ENCODE measurements at regions not wholly inside any gene's neighbourhood (a gene's known extent, or its start where the extent isn't known, plus 50 kb on each side); places are given as distances from the start of the nearest gene placed in this dataset.
"Not testable (repeated sequence)": the region's sequence is repeated elsewhere in the genome, so short reads cannot be mapped to it uniquely, and the experiment has no call there.

DNA sequence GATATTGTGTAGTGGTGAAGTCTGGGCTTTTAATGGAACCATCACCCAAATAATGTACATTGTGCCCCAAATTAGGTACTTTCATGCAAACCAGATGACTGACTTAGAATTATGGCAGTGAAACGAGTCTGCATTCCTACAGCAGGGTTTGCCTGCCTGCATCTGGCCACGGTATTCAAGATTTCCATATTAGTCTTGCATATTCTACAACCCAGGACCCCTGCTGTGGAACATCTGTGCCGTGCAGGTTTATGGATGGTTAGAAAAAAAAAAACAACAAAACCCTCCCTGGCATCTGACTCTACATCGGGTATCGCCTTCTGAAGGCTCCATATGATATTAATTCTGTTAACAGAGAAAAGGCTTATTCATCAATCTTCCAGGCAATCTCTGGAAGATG, 394.8 kb downstream of the DCDC2C start:
- Mint-ChIP-seq H3K27ac (ENCODE audit: low read depth, unreplicated experiment) (no peak overlapping the region), H3K27me3 (ENCODE audit: insufficient read depth, unreplicated experiment) (no peaks in the 10 kb centered on the region), H3K4me3 (ENCODE audit: unreplicated experiment) (no peak overlapping the region), H3K9me3 (ENCODE audit: unreplicated experiment) (no peaks in the 10 kb centered on the region), H3K36me3 (ENCODE audit: insufficient read depth, unreplicated experiment) (peaks cover 4% of the 10 kb centered on the region), H3K4me1 (ENCODE audit: insufficient read depth, unreplicated experiment) (no peaks in the 10 kb centered on the region)
- ChIA-PET CTCF (interaction anchor here (0.6 kb wide), 1 partner anchor 20 kb away, joined by 3 read pairs; no protein-coding TSS in a partner anchor), POLR2A (interaction anchor here (0.7 kb wide), 1 partner anchor 106 kb away, joined by 3 read pairs; no protein-coding TSS in a partner anchor)
- TF ChIP-seq, protein P1, sequence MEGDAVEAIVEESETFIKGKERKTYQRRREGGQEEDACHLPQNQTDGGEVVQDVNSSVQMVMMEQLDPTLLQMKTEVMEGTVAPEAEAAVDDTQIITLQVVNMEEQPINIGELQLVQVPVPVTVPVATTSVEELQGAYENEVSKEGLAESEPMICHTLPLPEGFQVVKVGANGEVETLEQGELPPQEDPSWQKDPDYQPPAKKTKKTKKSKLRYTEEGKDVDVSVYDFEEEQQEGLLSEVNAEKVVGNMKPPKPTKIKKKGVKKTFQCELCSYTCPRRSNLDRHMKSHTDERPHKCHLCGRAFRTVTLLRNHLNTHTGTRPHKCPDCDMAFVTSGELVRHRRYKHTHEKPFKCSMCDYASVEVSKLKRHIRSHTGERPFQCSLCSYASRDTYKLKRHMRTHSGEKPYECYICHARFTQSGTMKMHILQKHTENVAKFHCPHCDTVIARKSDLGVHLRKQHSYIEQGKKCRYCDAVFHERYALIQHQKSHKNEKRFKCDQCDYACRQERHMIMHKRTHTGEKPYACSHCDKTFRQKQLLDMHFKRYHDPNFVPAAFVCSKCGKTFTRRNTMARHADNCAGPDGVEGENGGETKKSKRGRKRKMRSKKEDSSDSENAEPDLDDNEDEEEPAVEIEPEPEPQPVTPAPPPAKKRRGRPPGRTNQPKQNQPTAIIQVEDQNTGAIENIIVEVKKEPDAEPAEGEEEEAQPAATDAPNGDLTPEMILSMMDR (IDR thresholded peaks at IDR 0.05; ENCODE audit: unreplicated experiment), result no peak
- DNase-seq (ENCODE audit: unreplicated experiment), result no peak
- BruUV-seq (replicated peaks), result no TSS peak
- intact Hi-C loops (cut with micrococcal nuclease), result no loop called here

- TF ChIP-seq, protein P1 (IDR thresholded peaks at IDR 0.05; ENCODE audit: unreplicated experiment), result no peak
- no peaks in the 10 kb centered on the region for H3K27me3 Mint-ChIP-seq (ENCODE audit: insufficient read depth, unreplicated experiment)
- no TSS peak for BruUV-seq (replicated peaks)
- no peaks in the 10 kb centered on the region for H3K4me1 Mint-ChIP-seq (ENCODE audit: insufficient read depth, unreplicated experiment)
- no peaks in the 10 kb centered on the region for H3K36me3 Mint-ChIP-seq (ENCODE audit: insufficient read depth, unreplicated experiment)
- CTCF ChIA-PET, result no interaction called here
- POLR2A ChIA-PET, result no interaction called here
- DNase-seq (ENCODE audit: unreplicated experiment), result no peak
- intact Hi-C loops (cut with micrococcal nuclease), result no loop called here
- no peaks in the 10 kb centered on the region for H3K9me3 Mint-ChIP-seq (ENCODE audit: unreplicated experiment)
- H3K4me3 Mint-ChIP-seq (ENCODE audit: unreplicated experiment), result no peak overlapping the region
- no peak overlapping the region for H3K27ac Mint-ChIP-seq (ENCODE audit: low read depth, unreplicated experiment)
These were observed 398.6 kb downstream of the DCDC2C start for GRCh38 chr2:4101936-4102335.

- ChIA-PET CTCF (no interaction called here), POLR2A (interaction anchor here (0.6 kb wide), 1 partner anchor 149 kb away, joined by 3 read pairs; no protein-coding TSS in a partner anchor)
- intact Hi-C loops (cut with micrococcal nuclease), result no loop called here
- Mint-ChIP-seq H3K27ac (ENCODE audit: low read depth, unreplicated experiment) (no peak overlapping the region), H3K4me1 (ENCODE audit: insufficient read depth, unreplicated experiment) (no peaks in the 10 kb centered on the region), H3K4me3 (ENCODE audit: unreplicated experiment) (no peak overlapping the region), H3K36me3 (ENCODE audit: insufficient read depth, unreplicated experiment) (no peaks in the 10 kb centered on the region), H3K27me3 (ENCODE audit: insufficient read depth, unreplicated experiment) (no peaks in the 10 kb centered on the region), H3K9me3 (ENCODE audit: unreplicated experiment) (no peaks in the 10 kb centered on the region)
- DNase-seq (ENCODE audit: unreplicated experiment), result no peak
- BruUV-seq (replicated peaks), result no TSS peak
- TF ChIP-seq, protein P1 (IDR thresholded peaks at IDR 0.05; ENCODE audit: unreplicated experiment), result no peak
These were observed 403.8 kb downstream of the DCDC2C start for GRCh38 chr2:4107179-4107578.

DNA sequence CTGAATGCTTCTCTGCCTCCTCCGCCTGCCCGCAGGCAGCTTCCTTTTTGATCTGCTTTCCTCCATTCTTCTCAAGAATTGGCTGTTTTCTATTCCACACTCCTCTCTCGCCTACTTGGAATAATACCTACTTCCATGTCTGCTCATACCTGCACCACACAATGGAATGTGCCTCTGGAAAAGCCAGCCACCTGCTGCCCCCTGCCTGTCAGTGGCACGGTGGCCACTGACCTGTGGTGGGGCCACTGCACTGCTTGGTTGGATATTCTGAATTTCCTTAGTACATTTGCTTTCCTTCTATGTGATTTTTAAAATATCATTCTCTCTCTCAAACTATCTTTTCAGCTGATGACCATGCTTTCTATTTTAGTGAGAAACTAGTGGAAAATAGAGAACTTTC, 406.9 kb downstream of the DCDC2C start:
- no peaks in the 10 kb centered on the region for H3K36me3 Mint-ChIP-seq (ENCODE audit: insufficient read depth, unreplicated experiment)
- CTCF ChIA-PET, result interaction anchor here (0.5 to 1.0 kb wide), 2 partner anchors 127 to 150 kb away, joined by 3 to 4 read pairs; no protein-coding TSS in a partner anchor

GRCh38 chr2:4115435-4115834, 412.1 kb downstream of the DCDC2C start:
- H3K4me3 Mint-ChIP-seq (ENCODE audit: unreplicated experiment); BruUV-seq (replicated peaks); H3K27ac Mint-ChIP-seq (ENCODE audit: low read depth, unreplicated experiment); H3K36me3 Mint-ChIP-seq (ENCODE audit: insufficient read depth, unreplicated experiment); DNase-seq (ENCODE audit: unreplicated experiment); H3K27me3 Mint-ChIP-seq (ENCODE audit: insufficient read depth, unreplicated experiment); intact Hi-C loops (cut with micrococcal nuclease); H3K4me1 Mint-ChIP-seq (ENCODE audit: insufficient read depth, unreplicated experiment): not testable (repeated sequence)
- ChIA-PET CTCF (interaction anchor here (0.6 kb wide), 1 partner anchor 52 kb away, joined by 3 read pairs; no protein-coding TSS in a partner anchor), POLR2A (interaction anchor here (0.7 kb wide), 1 partner anchor 340 kb away, joined by 4 read pairs; no protein-coding TSS in a partner anchor)
- peaks cover 34% of the 10 kb centered on the region for H3K9me3 Mint-ChIP-seq (ENCODE audit: unreplicated experiment)

More for the DNA sequence above, 406.9 kb downstream of the DCDC2C start:
- Mint-ChIP-seq H3K4me1 (ENCODE audit: insufficient read depth, unreplicated experiment) (no peaks in the 10 kb centered on the region), H3K27ac (ENCODE audit: low read depth, unreplicated experiment) (no peak overlapping the region), H3K9me3 (ENCODE audit: unreplicated experiment) (no peaks in the 10 kb centered on the region), H3K27me3 (ENCODE audit: insufficient read depth, unreplicated experiment) (no peaks in the 10 kb centered on the region), H3K4me3 (ENCODE audit: unreplicated experiment) (no peak overlapping the region)
- TF ChIP-seq, protein P1 (IDR thresholded peaks at IDR 0.05; ENCODE audit: unreplicated experiment), result no peak
- no peak for DNase-seq (ENCODE audit: unreplicated experiment)
- POLR2A ChIA-PET, result no interaction called here
- intact Hi-C loops (cut with micrococcal nuclease), result no loop called here
- BruUV-seq (replicated peaks), result no TSS peak
